HG03460 (cell line): ENCODE measurements at regions not wholly inside any gene's neighbourhood (a gene's known extent, or its start where the extent isn't known, plus 50 kb on each side); places are given as distances from the start of the nearest gene placed in this dataset.
"Not testable (repeated sequence)": the region's sequence is repeated elsewhere in the genome, so short reads cannot be mapped to it uniquely, and the experiment has no call there.

Experiments
- ATAC-seq: cut with Tn5 transposase; IDR thresholded peaks from one replicate; pipeline ENCODE4 v1.9.1; 2021; ENCODE audit not compliant: unreplicated experiment

DNA sequence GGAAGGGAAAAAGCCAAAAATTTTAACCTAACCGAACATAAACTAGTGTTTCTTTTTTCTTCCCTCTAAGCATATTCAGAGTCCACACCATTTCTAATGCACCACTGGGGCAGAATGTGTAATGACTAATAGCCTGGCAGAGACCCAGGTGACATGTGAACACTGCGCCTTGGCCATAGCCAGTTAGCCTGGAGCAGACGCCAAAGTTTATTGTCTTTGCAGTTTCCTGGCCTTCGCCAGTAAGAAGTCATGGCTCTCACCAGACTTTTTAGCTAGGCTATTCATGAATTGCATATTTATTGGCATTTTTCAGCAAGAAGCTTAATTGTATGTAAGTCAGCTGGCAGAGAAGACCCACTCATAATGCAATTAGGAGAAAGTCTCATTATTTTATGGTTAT is 182.8 kb upstream of the SLC27A6 start:
- no peak for ATAC-seq

DNA sequence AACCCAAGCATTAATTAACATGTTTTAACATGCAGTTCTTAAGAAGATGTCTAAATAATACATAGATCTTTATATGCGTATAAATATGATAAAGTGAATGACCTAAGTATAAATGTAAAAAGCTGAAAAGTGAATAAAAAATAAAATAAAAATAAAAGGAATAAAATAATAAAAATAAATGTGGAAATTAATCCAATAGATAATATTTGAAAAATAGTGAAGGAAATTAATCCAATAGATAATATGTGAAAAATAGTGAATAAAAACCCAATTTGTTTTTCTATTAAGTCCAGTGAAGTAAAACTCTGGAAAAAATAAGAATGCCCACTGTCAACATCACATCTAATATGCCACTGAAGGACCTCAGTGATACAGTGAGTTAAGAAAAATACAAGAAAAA is 180.6 kb upstream of the SLC27A6 start:
- no peak for ATAC-seq

DNA sequence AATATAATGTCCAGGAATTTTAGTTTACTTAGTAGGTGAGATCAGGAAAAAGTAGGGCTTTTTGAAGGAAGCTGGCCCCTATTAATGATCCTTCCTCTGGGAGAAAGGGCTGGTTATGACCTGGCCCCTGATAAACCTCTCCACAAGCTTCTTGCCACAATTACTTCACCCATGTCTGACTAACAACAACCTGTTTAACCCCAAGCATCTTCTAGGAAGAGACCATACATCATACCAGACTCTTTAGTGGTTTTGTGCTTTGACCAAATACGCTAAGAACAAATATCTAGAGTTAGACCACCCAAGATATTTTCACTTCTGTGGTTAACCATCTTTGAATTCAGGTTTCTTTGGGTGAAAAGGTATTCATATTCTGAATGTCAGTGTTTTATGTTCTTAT is 174.0 kb upstream of the SLC27A6 start:
- ATAC-seq: no peak

DNA sequence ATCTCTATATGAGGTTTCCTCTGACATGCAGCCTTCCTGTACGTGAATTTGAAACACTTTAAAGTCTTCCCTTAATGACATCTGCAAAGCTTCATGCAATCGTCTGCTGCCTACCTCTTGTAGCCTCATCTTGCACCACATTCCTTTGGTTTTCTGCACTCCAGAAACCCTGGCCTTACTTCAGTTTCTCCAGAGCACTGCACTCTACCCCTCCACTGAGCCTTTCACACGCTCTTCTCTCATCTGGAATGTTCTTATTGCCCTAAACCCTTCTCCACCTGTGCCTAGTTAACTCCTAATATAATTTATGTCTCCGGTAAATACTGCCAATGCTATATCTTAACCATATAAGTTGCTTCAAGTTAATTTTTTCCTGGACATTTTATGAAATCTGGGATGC is 168.8 kb upstream of the SLC27A6 start:
- ATAC-seq: no peak

DNA sequence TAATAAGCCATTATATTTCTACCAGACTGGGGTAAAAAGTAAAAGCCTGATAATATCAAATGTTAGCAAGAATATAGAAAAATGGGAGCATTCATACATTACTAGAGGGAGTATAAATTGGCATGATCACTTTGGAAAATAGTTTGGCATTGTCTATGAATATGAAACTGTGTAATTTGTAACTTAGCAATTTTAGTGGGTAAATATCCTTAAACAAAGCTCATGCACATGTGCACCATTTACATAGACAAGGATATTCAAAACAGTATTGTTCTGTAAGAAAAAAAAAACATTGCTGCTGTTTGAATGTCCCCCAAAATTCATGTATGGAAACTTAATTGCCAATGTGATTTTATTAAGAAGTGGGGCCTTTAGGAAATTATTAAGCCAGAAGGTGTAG is 166.4 kb upstream of the SLC27A6 start:
- ATAC-seq: no peak

- ATAC-seq: no peak
Observed at GRCh38 chr5:128799945-128800344, 165.3 kb upstream of the SLC27A6 start.

- no peak for ATAC-seq
Observed at GRCh38 chr5:128800377-128800776, 164.9 kb upstream of the SLC27A6 start.

- no peak for ATAC-seq
Observed at GRCh38 chr5:128813317-128814070, 151.8 kb upstream of the SLC27A6 start.

DNA sequence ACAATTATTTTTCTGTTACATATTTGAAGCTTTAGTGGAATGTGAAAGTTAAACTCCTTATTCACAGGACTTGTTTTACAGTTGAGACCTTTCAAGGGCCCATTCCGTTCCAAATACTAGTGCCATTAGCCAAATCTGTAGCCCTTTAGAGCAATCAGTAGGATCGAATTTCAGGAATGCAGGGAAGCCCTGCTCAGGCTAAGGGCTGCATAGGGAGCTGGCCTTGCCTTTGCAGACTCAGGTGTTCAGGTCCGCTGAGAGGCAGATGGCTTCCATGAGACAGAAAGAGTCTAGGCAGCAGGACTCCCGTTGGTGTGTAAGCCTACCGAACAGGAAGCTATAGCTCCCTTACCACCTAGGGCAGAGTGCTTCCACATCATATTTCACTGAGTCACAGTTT is 150.1 kb upstream of the SLC27A6 start:
- no peak for ATAC-seq

- no peak for ATAC-seq
Observed at GRCh38 chr5:128825826-128826225, 139.5 kb upstream of the SLC27A6 start.

- ATAC-seq: no peak
Observed at GRCh38 chr5:128826275-128826674, 139.0 kb upstream of the SLC27A6 start.

DNA sequence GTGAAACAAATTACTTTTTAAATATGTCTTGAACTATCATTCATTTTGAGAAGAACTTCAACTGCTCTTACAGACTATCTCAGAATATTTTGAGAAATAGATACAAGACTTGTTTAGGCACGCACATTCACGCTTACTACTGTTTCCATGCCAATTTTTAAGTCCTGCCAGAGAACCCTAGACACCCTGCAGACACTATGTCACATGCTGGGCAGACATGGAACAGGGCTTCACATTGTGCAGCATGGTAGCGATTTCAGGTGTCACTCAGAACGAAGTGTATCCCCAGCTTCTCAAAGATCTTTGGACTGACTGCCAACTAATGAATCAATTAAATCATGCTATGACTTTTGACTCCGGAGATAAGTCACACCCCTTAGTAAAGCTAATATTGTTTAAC is 128.7 kb upstream of the SLC27A6 start:
- ATAC-seq: no peak

DNA sequence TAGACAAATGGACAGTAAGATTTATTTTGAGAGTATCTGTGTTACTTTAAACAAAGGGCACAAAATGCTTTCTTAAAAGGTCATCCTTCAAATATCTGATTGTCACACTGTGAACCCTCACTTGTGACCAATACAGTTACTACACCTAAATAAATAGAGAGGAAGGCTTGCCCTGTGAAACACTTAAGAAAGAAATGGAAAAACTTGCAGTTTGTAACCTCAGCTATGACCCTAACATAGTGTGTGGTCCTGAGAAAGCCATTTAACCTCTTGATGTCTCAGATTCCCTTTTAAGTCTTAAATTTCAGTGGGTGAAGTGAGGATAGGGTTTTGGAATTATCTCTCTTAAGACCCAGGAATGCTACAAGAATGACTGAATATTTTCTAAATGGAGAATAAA is 126.7 kb upstream of the SLC27A6 start:
- no peak for ATAC-seq

- no peak for ATAC-seq
Observed at GRCh38 chr5:128842241-128842640, 123.0 kb upstream of the SLC27A6 start.

- ATAC-seq: no peak
Observed at GRCh38 chr5:128844354-128844923, 120.8 kb upstream of the SLC27A6 start.

DNA sequence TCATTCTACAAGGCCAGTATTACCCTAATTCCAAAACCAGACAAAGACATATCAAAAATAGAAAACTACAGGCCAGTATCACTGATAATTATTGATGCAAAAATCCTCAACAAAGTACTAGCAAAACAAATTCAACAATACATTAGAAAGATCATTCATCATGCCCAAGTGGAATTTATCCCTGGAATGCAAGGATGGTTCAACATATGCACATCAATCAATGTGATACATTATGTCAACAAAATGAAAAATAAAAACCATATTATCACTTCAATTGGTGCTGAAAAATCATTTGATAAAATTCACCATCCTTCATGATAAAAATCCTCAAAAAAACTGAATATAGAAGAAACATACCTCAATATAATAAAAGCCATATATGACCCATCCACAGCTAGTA is 115.2 kb upstream of the SLC27A6 start:
- no peak for ATAC-seq

- no peak for ATAC-seq
Observed at GRCh38 chr5:128854931-128855330, 110.4 kb upstream of the SLC27A6 start.

DNA sequence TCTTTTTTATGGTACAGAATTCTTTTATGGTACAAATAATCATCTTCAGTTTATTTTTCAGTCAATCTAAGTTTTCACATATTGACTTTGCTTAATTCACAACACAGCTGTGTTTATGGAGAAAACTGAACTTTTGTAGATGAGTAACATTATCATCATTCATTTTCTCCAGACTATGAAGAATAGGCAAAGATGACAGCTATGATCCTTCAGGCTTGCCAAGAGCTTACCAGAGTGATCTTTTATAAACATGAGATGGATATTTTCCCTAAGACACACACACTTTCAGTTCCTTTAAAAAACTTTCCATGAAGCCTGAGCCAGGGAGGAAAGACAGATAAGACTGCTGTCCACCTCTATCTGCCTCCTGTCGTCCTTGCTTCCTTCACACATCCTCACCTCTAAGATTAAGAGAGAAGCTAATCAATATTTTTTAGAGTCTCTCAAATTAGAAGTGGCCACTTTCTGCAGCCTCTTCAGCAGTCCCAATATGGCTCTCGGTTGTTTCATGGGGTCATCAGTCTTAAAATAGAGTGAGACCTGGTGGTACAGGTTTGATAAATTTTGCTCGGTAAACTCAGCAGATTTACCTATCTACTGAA is 108.1 kb upstream of the SLC27A6 start:
- ATAC-seq: no peak

GRCh38 chr5:128858995-128859394 is 106.3 kb upstream of the SLC27A6 start:
- ATAC-seq: no peak

DNA sequence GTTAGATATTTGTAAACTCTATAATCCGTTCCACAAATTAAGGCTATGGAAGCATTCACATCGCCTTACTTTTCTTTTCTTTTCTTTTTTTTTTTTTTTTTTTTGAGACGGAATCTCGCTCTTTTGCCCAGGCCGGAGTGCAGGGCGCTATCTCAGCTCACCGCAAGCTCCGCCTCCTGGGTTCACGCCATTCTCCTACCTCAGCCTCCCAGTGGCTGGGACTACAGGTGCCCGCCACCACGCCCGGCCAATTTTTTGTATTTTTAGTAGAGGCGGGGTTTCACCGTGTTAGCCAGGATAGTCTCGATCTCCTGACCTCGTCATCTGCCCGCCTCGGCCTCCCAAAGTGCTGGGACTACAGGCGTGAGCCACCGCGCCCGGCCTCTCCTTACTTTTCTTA is 104.1 kb upstream of the SLC27A6 start:
- ATAC-seq: not testable (repeated sequence)

DNA sequence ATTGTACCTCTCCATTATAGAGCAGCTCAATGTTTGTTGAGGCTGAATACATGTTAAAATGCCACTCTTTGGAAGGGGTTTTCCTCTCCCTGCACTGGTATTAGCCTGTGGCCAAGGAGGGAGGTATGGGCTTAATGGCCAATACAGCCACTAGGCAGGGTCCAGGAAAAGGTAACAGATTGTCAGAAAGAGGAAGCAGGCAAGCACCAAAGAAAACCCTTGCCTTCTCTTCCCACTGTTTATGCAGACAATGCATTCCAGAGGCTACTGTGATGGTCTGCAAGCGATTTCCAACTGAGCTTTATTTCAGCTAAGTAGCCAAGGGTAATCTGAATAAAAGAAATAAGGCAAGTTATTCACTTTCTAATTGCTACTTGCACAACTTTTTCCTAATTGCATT is 95.3 kb upstream of the SLC27A6 start:
- no peak for ATAC-seq

DNA sequence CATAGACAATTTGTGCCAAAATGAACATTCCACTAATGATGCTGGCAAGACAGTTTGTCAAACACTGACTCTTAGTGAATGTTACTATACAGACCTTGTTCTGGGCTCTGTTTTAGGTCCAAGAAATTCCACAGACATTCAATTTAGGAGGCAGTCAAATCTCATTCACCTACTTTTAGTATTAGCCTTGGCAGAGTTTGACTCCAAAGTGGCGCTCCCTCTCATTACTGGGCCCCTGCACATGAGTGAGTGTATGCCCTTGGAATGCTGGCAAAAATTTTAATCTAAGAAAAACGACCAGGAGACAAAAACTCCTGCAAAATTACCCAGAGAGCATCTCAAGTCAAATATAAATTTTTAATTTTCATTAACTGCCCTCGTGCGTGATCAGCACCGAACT is 94.9 kb upstream of the SLC27A6 start:
- no peak for ATAC-seq

DNA sequence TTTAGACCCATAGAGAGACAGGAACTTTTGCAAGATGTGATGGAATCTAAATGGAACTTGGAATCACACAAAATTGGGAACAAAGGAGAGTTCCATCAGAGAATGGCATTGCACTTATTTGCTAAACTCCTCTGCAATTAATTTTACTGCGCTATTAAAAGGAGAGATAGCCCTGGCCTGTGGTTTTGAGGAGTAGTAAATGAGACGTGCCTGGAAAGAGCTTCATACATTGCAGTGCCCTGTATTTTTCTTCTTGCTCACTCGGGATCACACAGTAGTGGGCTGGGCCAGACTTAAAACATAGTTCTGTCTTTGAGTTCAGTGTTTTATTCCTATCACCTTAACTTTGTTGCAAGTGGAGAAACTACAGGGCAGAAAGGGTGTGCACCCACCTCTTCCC is 94.4 kb upstream of the SLC27A6 start:
- ATAC-seq: no peak
